Fibroblast of mammary gland (primary cell): ENCODE measurements at regions not wholly inside any gene's neighbourhood (a gene's known extent, or its start where the extent isn't known, plus 50 kb on each side); places are given as distances from the start of the nearest gene placed in this dataset.
"Not testable (repeated sequence)": the region's sequence is repeated elsewhere in the genome, so short reads cannot be mapped to it uniquely, and the experiment has no call there.

Experiments
- DNase-seq: peaks from one replicate; pipeline ENCODE4 v3.0.0-alpha.2; 2010; ENCODE audit warnings: low read depth
- H3K4me3 ChIP-seq: 2 replicates; pipeline ENCODE4 v1.5.1; 2011; ENCODE audit warnings: low read depth, mild to moderate bottlenecking, low read length, moderate library complexity; ENCODE audit not compliant: control insufficient read depth
- TF ChIP-seq, protein P1 (sequence below): conservative IDR thresholded peaks from 2 replicates; pipeline ENCODE4 v1.5.1; 2011; ENCODE audit warnings: low read depth, low read length, inconsistent platforms; ENCODE audit not compliant: control insufficient read depth, insufficient read depth

GRCh38 chr14:106761886-106762816, 1235.8 kb downstream of the TMEM121 start:
- DNase-seq, H3K4me3 ChIP-seq: not testable (repeated sequence)

DNA sequence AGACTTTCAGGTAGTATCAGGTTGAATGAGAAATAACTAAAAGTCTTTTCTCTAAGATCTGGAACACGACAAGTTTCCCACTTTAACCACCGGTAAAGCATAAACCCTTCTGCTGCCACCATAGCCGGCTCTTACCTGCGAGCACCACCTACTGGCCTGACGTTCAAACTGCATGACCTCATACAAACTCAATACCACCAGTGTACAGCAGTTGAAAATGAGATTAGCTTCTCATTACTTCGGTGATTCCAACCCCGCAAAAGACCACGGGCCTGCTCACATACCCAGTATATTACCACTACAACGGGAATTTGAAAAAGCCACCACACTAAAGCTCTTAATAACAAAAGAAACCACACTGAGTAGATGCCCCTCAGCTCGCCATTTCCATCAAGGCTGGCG, 1238.6 kb downstream of the TMEM121 start:
- H3K4me3 ChIP-seq: not testable (repeated sequence)
- TF ChIP-seq, protein P1, sequence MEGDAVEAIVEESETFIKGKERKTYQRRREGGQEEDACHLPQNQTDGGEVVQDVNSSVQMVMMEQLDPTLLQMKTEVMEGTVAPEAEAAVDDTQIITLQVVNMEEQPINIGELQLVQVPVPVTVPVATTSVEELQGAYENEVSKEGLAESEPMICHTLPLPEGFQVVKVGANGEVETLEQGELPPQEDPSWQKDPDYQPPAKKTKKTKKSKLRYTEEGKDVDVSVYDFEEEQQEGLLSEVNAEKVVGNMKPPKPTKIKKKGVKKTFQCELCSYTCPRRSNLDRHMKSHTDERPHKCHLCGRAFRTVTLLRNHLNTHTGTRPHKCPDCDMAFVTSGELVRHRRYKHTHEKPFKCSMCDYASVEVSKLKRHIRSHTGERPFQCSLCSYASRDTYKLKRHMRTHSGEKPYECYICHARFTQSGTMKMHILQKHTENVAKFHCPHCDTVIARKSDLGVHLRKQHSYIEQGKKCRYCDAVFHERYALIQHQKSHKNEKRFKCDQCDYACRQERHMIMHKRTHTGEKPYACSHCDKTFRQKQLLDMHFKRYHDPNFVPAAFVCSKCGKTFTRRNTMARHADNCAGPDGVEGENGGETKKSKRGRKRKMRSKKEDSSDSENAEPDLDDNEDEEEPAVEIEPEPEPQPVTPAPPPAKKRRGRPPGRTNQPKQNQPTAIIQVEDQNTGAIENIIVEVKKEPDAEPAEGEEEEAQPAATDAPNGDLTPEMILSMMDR: peak; percentile 34
- peak; percentile 10 for DNase-seq

DNA sequence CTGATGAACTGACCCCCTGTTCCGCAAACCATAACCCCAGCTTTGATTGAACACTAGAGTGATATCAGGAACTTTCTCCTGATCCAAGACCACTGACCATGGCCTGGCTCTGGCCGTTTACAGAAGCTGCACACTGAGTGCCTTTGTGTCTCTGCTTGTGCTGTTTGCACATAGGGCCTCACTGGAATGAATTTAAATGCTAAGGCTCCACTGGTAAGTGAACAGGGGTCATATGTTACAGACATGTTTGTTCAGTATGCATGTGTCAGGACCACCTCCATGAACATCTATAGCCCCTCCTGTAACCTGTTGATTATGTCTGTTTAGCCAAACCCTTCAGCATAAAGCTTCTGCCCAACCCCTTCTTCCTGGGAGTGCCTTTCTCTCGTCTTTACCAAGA, 1239.8 kb downstream of the TMEM121 start:
- DNase-seq: no peak
- H3K4me3 ChIP-seq: no peak overlapping the region
- TF ChIP-seq, protein P1: no peak

GRCh38 chr14:106766551-106767277, 1240.3 kb downstream of the TMEM121 start:
- not testable (repeated sequence) for DNase-seq, H3K4me3 ChIP-seq

DNA sequence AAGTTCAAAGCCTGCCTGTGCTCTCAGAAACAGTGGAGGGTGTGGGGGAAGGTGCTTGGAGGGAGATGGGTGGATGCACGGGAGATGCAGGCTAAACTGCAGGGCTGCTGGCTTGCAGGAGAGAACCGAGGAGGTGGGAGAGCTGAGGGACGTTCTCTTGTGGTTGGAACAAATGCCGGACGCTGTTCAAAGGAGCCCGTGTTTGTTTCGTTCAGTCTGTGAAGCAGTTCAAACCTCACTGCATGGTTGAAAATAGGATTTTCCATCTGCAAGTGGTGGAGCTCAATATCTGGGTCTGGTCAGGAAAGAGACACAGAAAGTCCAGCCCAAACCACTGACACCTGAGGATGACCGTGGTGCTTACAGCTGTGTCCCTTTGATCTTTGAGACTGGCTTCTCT, 1241.8 kb downstream of the TMEM121 start:
- not testable (repeated sequence) for H3K4me3 ChIP-seq, DNase-seq

DNA sequence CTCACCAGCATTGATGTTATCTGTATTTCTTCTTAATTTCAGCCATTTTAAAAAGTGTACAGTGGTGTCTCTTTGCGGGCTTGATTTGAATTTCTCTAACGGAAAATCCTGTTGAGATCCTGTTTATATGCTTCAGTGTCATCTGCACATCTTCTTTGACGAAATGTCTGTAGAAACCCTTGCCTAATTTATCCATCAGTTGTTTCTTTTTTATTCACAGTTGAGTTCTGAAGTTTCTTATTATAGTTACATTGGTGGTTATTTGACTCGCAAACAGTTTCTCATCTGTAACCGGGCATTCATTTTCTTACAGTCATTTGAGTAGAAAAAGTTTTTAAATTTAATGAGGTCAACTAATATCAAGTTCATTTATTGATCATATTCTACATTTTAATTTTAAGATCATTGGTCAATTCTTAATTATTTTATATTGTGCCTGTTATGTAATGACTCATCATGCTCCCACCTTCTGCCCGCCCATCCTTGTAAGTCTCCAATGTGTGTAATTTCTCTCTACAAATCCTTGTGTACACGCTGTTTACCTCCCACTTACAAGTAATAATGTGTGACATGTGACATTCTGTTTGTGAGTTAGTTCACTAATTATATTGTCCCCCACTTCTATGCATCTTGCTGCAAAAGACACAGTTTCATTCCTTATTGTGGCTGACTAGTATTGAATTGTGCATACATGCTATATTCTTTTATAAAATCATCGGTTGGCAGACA, 1242.8 kb downstream of the TMEM121 start:
- DNase-seq, H3K4me3 ChIP-seq: not testable (repeated sequence)

DNA sequence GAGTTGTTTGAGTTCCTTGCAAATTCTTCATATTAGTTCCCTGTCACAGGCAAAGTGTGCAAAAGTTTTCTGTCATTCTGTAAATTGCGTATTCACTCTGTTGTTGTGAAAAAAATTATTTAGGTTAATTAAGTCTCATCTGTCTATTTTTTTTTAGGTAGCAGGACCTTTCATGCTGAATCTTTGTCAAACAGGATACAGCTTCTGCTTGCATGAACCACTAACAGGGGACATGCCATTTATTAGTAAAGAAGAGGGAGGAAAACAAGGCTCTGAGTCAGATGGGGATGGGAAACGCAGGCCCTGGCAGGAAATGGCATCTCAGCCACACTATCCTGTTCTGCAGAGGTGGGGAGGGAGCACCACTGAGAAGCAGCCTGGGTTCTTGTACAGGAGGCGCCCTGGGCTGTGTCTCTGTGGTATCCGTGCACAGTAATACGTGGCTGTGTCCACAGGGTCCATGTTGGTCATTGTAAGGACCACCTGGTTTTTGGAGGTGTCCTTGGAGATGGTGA, 1243.8 kb downstream of the TMEM121 start:
- DNase-seq, H3K4me3 ChIP-seq: not testable (repeated sequence)

GRCh38 chr14:106774889-106775480, 1248.6 kb downstream of the TMEM121 start:
- DNase-seq: not testable (repeated sequence)

GRCh38 chr14:106776395-106776983, 1250.1 kb downstream of the TMEM121 start:
- no peak for DNase-seq
- H3K4me3 ChIP-seq: no peak overlapping the region
- TF ChIP-seq, protein P1: no peak

More at GRCh38 chr14:106774889-106775480, 1248.6 kb downstream of the TMEM121 start:
- not testable (repeated sequence) for H3K4me3 ChIP-seq
